OCI-LY1 (cell line): ENCODE measurements at regions not wholly inside any gene's neighbourhood (a gene's known extent, or its start where the extent isn't known, plus 50 kb on each side); places are given as distances from the start of the nearest gene placed in this dataset.

Experiments
- H2AFZ ChIP-seq: fragments of 200-600 bp; sonication (generic), shearing (Covaris generic); 2 replicates; pipeline ENCODE4 v1.6.0; 2014; ENCODE audit warnings: antibody characterized with exemption, mild to moderate bottlenecking, low read length
- H3F3A ChIP-seq: fragments of 200-600 bp; sonication (generic), shearing (Covaris generic); 2 replicates; pipeline ENCODE4 v1.6.0; 2014; ENCODE audit warnings: mild to moderate bottlenecking, antibody characterized with exemption, low read length, moderate library complexity; ENCODE audit not compliant: insufficient read depth
- H3K27ac ChIP-seq: fragments of 200-600 bp; sonication (generic); 2 replicates; pipeline ENCODE4 v1.5.1; 2014; ENCODE audit warnings: low read length, mixed run types, mild to moderate bottlenecking, low read depth; ENCODE audit not compliant: poor library complexity, severe bottlenecking
- H3K27me3 ChIP-seq: fragments of 200-600 bp; sonication (generic); 2 replicates; pipeline ENCODE4 v1.6.0; 2014; ENCODE audit warnings: antibody characterized with exemption, mild to moderate bottlenecking, low read length, moderate library complexity; ENCODE audit not compliant: insufficient read depth
- H3K36me3 ChIP-seq: fragments of 200-600 bp; sonication (generic); 2 replicates; pipeline ENCODE4 v1.6.1; 2014; ENCODE audit warnings: mild to moderate bottlenecking, antibody characterized with exemption, low read length, moderate library complexity, mixed read lengths; ENCODE audit not compliant: insufficient read depth
- H3K4me1 ChIP-seq: fragments of 200-600 bp; sonication (generic); 2 replicates; pipeline ENCODE4 v1.5.1; 2014; ENCODE audit warnings: mild to moderate bottlenecking, low read length, moderate library complexity; ENCODE audit not compliant: insufficient read depth, severe bottlenecking
- H3K4me2 ChIP-seq: fragments of 200-600 bp; sonication (generic), shearing (Covaris generic); 2 replicates; pipeline ENCODE4 v1.6.1; 2014; ENCODE audit warnings: low read length
- H3K4me3 ChIP-seq: fragments of 200-600 bp; sonication (generic); 2 replicates; pipeline ENCODE4 v1.5.1; 2014; ENCODE audit warnings: low read length, low read depth, mild to moderate bottlenecking, mixed read lengths; ENCODE audit not compliant: poor library complexity, severe bottlenecking
- H3K79me2 ChIP-seq: fragments of 200-600 bp; shearing (Covaris generic); 2 replicates; pipeline ENCODE4 v1.6.1; 2016; ENCODE audit warnings: mixed run types, low read length, mixed read lengths; ENCODE audit not compliant: insufficient read depth
- H3K9ac ChIP-seq: fragments of 200-600 bp; sonication (generic), shearing (Covaris generic); 2 replicates; pipeline ENCODE4 v1.6.1; 2014; ENCODE audit warnings: mild to moderate bottlenecking, low read length, mixed read lengths
- H3K9me2 ChIP-seq: fragments of 200-600 bp; sonication (generic), shearing (Covaris generic); 2 replicates; pipeline ENCODE4 v1.6.1; 2014; ENCODE audit warnings: low read depth, mild to moderate bottlenecking, low read length, mixed read lengths
- H3K9me3 ChIP-seq: fragments of 200-600 bp; shearing (Covaris generic); 2 replicates; pipeline ENCODE4 v1.6.1; 2014; ENCODE audit warnings: low read length, mixed read lengths
- H4K20me1 ChIP-seq: fragments of 200-600 bp; sonication (generic), shearing (Covaris generic); 2 replicates; pipeline ENCODE4 v1.6.0; 2016; ENCODE audit warnings: mild to moderate bottlenecking, low read length; ENCODE audit not compliant: insufficient read depth
- EZH2 ChIP-seq: fragments of 200-600 bp; sonication (generic), shearing (Covaris generic); IDR thresholded peaks from 2 replicates; pipeline ENCODE4 v1.8.0; 2017; ENCODE audit warnings: borderline replicate concordance, mixed run types, mild to moderate bottlenecking, antibody characterized with exemption, low read length, moderate library complexity, mixed read lengths
- TF ChIP-seq, protein P1 (sequence below): fragments of 200-600 bp; sonication (generic), shearing (Covaris generic); IDR thresholded peaks from 2 replicates; pipeline ENCODE4 v1.5.1; 2017; ENCODE audit warnings: mild to moderate bottlenecking, antibody characterized with exemption, low read length, moderate library complexity, mixed read lengths

DNA sequence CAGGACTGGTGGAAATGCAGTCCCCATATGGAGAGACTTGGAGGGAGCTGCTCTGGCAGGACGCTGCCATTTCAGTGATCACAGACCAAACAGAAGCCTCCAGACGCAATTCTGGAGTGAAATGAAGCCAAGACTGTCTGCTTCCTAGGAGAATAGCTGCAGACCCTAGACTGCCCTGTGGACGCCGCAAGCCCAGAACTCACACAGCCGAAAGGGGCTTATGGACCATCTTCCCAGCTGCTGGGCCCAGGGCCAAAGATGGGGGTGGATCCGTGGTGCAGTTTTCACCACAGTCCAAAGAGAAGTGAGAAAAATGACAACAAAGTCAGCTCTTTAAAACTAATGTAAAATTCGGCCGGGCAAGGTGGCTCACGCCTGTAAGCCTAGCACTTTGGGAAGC lies 165.7 kb downstream of the CBLN1 start:
- H3K27ac ChIP-seq, result no peak overlapping the region
- no peaks in the 10 kb centered on the region for H3F3A ChIP-seq
- H4K20me1 ChIP-seq, result no peaks in the 10 kb centered on the region
- H3K9ac ChIP-seq, result no peak overlapping the region
- no peaks in the 10 kb centered on the region for H3K36me3 ChIP-seq
- H3K4me2 ChIP-seq, result no peak overlapping the region
- no peaks in the 10 kb centered on the region for H3K9me3 ChIP-seq
- no peaks in the 10 kb centered on the region for H3K79me2 ChIP-seq
- TF ChIP-seq, protein P1, sequence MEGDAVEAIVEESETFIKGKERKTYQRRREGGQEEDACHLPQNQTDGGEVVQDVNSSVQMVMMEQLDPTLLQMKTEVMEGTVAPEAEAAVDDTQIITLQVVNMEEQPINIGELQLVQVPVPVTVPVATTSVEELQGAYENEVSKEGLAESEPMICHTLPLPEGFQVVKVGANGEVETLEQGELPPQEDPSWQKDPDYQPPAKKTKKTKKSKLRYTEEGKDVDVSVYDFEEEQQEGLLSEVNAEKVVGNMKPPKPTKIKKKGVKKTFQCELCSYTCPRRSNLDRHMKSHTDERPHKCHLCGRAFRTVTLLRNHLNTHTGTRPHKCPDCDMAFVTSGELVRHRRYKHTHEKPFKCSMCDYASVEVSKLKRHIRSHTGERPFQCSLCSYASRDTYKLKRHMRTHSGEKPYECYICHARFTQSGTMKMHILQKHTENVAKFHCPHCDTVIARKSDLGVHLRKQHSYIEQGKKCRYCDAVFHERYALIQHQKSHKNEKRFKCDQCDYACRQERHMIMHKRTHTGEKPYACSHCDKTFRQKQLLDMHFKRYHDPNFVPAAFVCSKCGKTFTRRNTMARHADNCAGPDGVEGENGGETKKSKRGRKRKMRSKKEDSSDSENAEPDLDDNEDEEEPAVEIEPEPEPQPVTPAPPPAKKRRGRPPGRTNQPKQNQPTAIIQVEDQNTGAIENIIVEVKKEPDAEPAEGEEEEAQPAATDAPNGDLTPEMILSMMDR, result no peak
- TF ChIP-seq EZH2, result no peak
- no peaks in the 10 kb centered on the region for H3K4me1 ChIP-seq
- no peak overlapping the region for H3K4me3 ChIP-seq
- H3K9me2 ChIP-seq, result no peaks in the 10 kb centered on the region
- H3K27me3 ChIP-seq, result no peaks in the 10 kb centered on the region
- H2AFZ ChIP-seq, result no peak overlapping the region

GRCh38 chr16:49112754-49113153 lies 168.9 kb downstream of the CBLN1 start:
- Histone ChIP-seq H3K4me1 (no peaks in the 10 kb centered on the region), H3K27ac (no peak overlapping the region), H3K9me3 (no peaks in the 10 kb centered on the region), H3K79me2 (no peaks in the 10 kb centered on the region), H3K36me3 (no peaks in the 10 kb centered on the region), H3K4me2 (no peak overlapping the region), H3K9me2 (no peaks in the 10 kb centered on the region), H3K4me3 (no peak overlapping the region), H3K9ac (no peak overlapping the region), H4K20me1 (no peaks in the 10 kb centered on the region), H3K27me3 (no peaks in the 10 kb centered on the region), H2AFZ (no peak overlapping the region), H3F3A (no peaks in the 10 kb centered on the region)
- TF ChIP-seq, protein P1, result no peak
- TF ChIP-seq EZH2, result no peak

DNA sequence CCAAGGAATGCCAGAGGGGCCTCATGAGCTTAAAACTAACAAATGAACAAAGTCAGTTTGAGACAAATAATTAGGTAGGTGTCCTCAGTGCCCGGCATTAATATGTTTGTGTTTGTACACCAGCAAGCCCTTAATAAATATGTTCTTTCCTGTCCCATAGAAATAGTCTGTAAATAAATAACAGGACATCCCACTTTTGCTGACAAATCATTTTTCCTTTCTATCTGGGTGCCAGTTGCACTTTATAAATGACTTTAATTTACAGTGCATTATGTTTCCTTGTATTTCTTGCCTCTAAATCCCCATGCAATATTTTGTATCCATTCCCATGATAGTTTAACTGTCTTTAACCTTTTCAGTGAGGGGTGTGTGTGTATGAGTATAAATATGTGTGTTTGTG lies 170.3 kb downstream of the CBLN1 start:
- H3K9me3 ChIP-seq, result no peaks in the 10 kb centered on the region
- no peaks in the 10 kb centered on the region for H3K4me1 ChIP-seq
- no peaks in the 10 kb centered on the region for H3K36me3 ChIP-seq
- H3F3A ChIP-seq, result no peaks in the 10 kb centered on the region
- no peak overlapping the region for H3K4me3 ChIP-seq
- H3K27ac ChIP-seq, result no peak overlapping the region
- no peak for TF ChIP-seq EZH2
- TF ChIP-seq, protein P1, result no peak
- no peaks in the 10 kb centered on the region for H3K27me3 ChIP-seq
- H3K4me2 ChIP-seq, result no peak overlapping the region
- no peaks in the 10 kb centered on the region for H4K20me1 ChIP-seq
- no peaks in the 10 kb centered on the region for H3K79me2 ChIP-seq
- H3K9ac ChIP-seq, result no peak overlapping the region
- no peak overlapping the region for H2AFZ ChIP-seq
- no peaks in the 10 kb centered on the region for H3K9me2 ChIP-seq
